ENCODE measurements at regions not wholly inside any gene's neighbourhood (a gene's known extent, or its start where the extent isn't known, plus 50 kb on each side); places are given as distances from the start of the nearest gene placed in this dataset.

GRCh38 chr10:93143281-93143680 is 69.6 kb downstream of the CYP26A1 start:
- no peak overlapping the region for H3K4me3 Mint-ChIP-seq (ENCODE audit: unreplicated experiment)
- no peak overlapping the region for H3K27ac Mint-ChIP-seq (ENCODE audit: unreplicated experiment)
- no peak for DNase-seq (ENCODE audit: extremely low spot score, unreplicated experiment)
- no peaks in the 10 kb centered on the region for H3K36me3 Mint-ChIP-seq (ENCODE audit: unreplicated experiment)
- H3K27me3 Mint-ChIP-seq (ENCODE audit: unreplicated experiment): peaks cover 14% of the 10 kb centered on the region
- no peak for TF ChIP-seq CTCF (IDR thresholded peaks at IDR 0.05)
- peaks cover 3% of the 10 kb centered on the region for H3K9me3 Mint-ChIP-seq (ENCODE audit: unreplicated experiment)
- peaks cover 13% of the 10 kb centered on the region for H3K4me1 Mint-ChIP-seq (ENCODE audit: unreplicated experiment)

GRCh38 chr10:93146336-93146735 is 72.6 kb downstream of the CYP26A1 start:
- Mint-ChIP-seq H3K4me1 (ENCODE audit: unreplicated experiment) (peaks cover 10% of the 10 kb centered on the region), H3K27ac (ENCODE audit: unreplicated experiment) (no peak overlapping the region), H3K4me3 (ENCODE audit: unreplicated experiment) (no peak overlapping the region), H3K27me3 (ENCODE audit: unreplicated experiment) (peaks cover 14% of the 10 kb centered on the region), H3K36me3 (ENCODE audit: unreplicated experiment) (no peaks in the 10 kb centered on the region), H3K9me3 (ENCODE audit: unreplicated experiment) (peaks cover 4% of the 10 kb centered on the region)
- no peak for TF ChIP-seq CTCF (IDR thresholded peaks at IDR 0.05)
- no peak for DNase-seq (ENCODE audit: extremely low spot score, unreplicated experiment)

- no peaks in the 10 kb centered on the region for H3K36me3 Mint-ChIP-seq (ENCODE audit: unreplicated experiment)
- DNase-seq (ENCODE audit: extremely low spot score, unreplicated experiment): no peak
- peaks cover 4% of the 10 kb centered on the region for H3K9me3 Mint-ChIP-seq (ENCODE audit: unreplicated experiment)
- H3K27ac Mint-ChIP-seq (ENCODE audit: unreplicated experiment): no peak overlapping the region
- peaks cover 14% of the 10 kb centered on the region for H3K27me3 Mint-ChIP-seq (ENCODE audit: unreplicated experiment)
- peaks cover 10% of the 10 kb centered on the region for H3K4me1 Mint-ChIP-seq (ENCODE audit: unreplicated experiment)
- no peak for TF ChIP-seq CTCF (IDR thresholded peaks at IDR 0.05)
- no peak overlapping the region for H3K4me3 Mint-ChIP-seq (ENCODE audit: unreplicated experiment)
Measured at GRCh38 chr10:93147281-93147680, 73.6 kb downstream of the CYP26A1 start.

GRCh38 chr10:93148476-93148875 is 74.8 kb downstream of the CYP26A1 start:
- Mint-ChIP-seq H3K4me1 (ENCODE audit: unreplicated experiment) (peaks cover 10% of the 10 kb centered on the region), H3K36me3 (ENCODE audit: unreplicated experiment) (peaks cover 2% of the 10 kb centered on the region), H3K9me3 (ENCODE audit: unreplicated experiment) (peaks cover 4% of the 10 kb centered on the region), H3K27ac (ENCODE audit: unreplicated experiment) (no peak overlapping the region), H3K4me3 (ENCODE audit: unreplicated experiment) (no peak overlapping the region), H3K27me3 (ENCODE audit: unreplicated experiment) (peaks cover 11% of the 10 kb centered on the region)
- no peak for DNase-seq (ENCODE audit: extremely low spot score, unreplicated experiment)
- no peak for TF ChIP-seq CTCF (IDR thresholded peaks at IDR 0.05)

GRCh38 chr10:93149761-93150160 is 76.1 kb downstream of the CYP26A1 start:
- Mint-ChIP-seq H3K36me3 (ENCODE audit: unreplicated experiment) (peaks cover 2% of the 10 kb centered on the region), H3K4me1 (ENCODE audit: unreplicated experiment) (peaks cover 10% of the 10 kb centered on the region), H3K27me3 (ENCODE audit: unreplicated experiment) (peaks cover 6% of the 10 kb centered on the region), H3K9me3 (ENCODE audit: unreplicated experiment) (peaks cover 4% of the 10 kb centered on the region), H3K4me3 (ENCODE audit: unreplicated experiment) (no peak overlapping the region), H3K27ac (ENCODE audit: unreplicated experiment) (no peak overlapping the region)
- no peak for DNase-seq (ENCODE audit: extremely low spot score, unreplicated experiment)
- no peak for TF ChIP-seq CTCF (IDR thresholded peaks at IDR 0.05)
